Progenitor cell of endocrine pancreas (in vitro differentiated cells): ENCODE measurements at regions not wholly inside any gene's neighbourhood (a gene's known extent, or its start where the extent isn't known, plus 50 kb on each side); places are given as distances from the start of the nearest gene placed in this dataset.

Experiments
- DNase-seq: peaks from one replicate; pipeline ENCODE4 v3.0.0; 2021; ENCODE audit warnings: low spot score; ENCODE audit not compliant: unreplicated experiment
- H3K27ac Mint-ChIP-seq: 2 replicates; pipeline ENCODE4 v1.8.0; 2021; ENCODE audit warnings: mild to moderate bottlenecking, moderate library complexity, mixed read lengths
- H3K27me3 Mint-ChIP-seq: 2 replicates; pipeline ENCODE4 v1.8.0; 2021; ENCODE audit warnings: mixed read lengths
- H3K36me3 Mint-ChIP-seq: 2 replicates; pipeline ENCODE4 v1.8.0; 2022; ENCODE audit warnings: mixed read lengths; ENCODE audit not compliant: insufficient read depth
- H3K4me1 Mint-ChIP-seq: 2 replicates; pipeline ENCODE4 v1.8.0; 2021; ENCODE audit warnings: low read depth, mixed read lengths
- H3K4me3 Mint-ChIP-seq: 2 replicates; pipeline ENCODE4 v1.8.0; 2021; ENCODE audit warnings: low read depth, mild to moderate bottlenecking, moderate library complexity, mixed read lengths
- H3K9me3 Mint-ChIP-seq: 2 replicates; pipeline ENCODE4 v1.8.0; 2021; ENCODE audit warnings: low read depth, mixed read lengths
- CTCF ChIP-seq: fragments of 200-600 bp; sonication (generic); IDR thresholded peaks from one replicate; pipeline ENCODE4 v1.5.0; 2021; ENCODE audit warnings: antibody characterized with exemption, mild to moderate bottlenecking; ENCODE audit not compliant: unreplicated experiment

- Mint-ChIP-seq H3K36me3 (no peaks in the 10 kb centered on the region), H3K4me3 (no peak overlapping the region), H3K9me3 (no peaks in the 10 kb centered on the region), H3K27ac (peak overlapping the region; percentile 6), H3K4me1 (peaks cover 30% of the 10 kb centered on the region), H3K27me3 (peaks cover 2% of the 10 kb centered on the region)
- no peak for TF ChIP-seq CTCF
- DNase-seq: no peak
Observed at GRCh38 chr16:76193906-76194615, 83.1 kb upstream of the CNTNAP4 start.

- H3K9me3 Mint-ChIP-seq: no peaks in the 10 kb centered on the region
- no peak overlapping the region for H3K27ac Mint-ChIP-seq
- no peak overlapping the region for H3K4me3 Mint-ChIP-seq
- no peak for TF ChIP-seq CTCF
- DNase-seq: no peak
- H3K4me1 Mint-ChIP-seq: peaks cover 30% of the 10 kb centered on the region
- H3K27me3 Mint-ChIP-seq: peaks cover 2% of the 10 kb centered on the region
- H3K36me3 Mint-ChIP-seq: no peaks in the 10 kb centered on the region
Observed at GRCh38 chr16:76194616-76195015, 82.6 kb upstream of the CNTNAP4 start.

- Mint-ChIP-seq H3K36me3 (no peaks in the 10 kb centered on the region), H3K9me3 (no peaks in the 10 kb centered on the region), H3K4me1 (peaks cover 30% of the 10 kb centered on the region), H3K27me3 (peaks cover 2% of the 10 kb centered on the region), H3K4me3 (no peak overlapping the region), H3K27ac (no peak overlapping the region)
- DNase-seq: no peak
- TF ChIP-seq CTCF: no peak
Observed at GRCh38 chr16:76195056-76195455, 82.1 kb upstream of the CNTNAP4 start.

GRCh38 chr16:76195648-76196047 is 81.6 kb upstream of the CNTNAP4 start:
- no peak overlapping the region for H3K27ac Mint-ChIP-seq
- TF ChIP-seq CTCF: no peak
- no peak overlapping the region for H3K4me3 Mint-ChIP-seq
- DNase-seq: no peak
- H3K9me3 Mint-ChIP-seq: no peaks in the 10 kb centered on the region
- no peaks in the 10 kb centered on the region for H3K36me3 Mint-ChIP-seq
- peaks cover 2% of the 10 kb centered on the region for H3K27me3 Mint-ChIP-seq
- peaks cover 30% of the 10 kb centered on the region for H3K4me1 Mint-ChIP-seq

GRCh38 chr16:76197900-76198299 is 79.3 kb upstream of the CNTNAP4 start:
- no peak for TF ChIP-seq CTCF
- Mint-ChIP-seq H3K4me1 (peaks cover 30% of the 10 kb centered on the region), H3K27ac (no peak overlapping the region), H3K9me3 (no peaks in the 10 kb centered on the region), H3K4me3 (no peak overlapping the region), H3K36me3 (no peaks in the 10 kb centered on the region), H3K27me3 (peaks cover 2% of the 10 kb centered on the region)
- no peak for DNase-seq
